ENCODE measurements at regions not wholly inside any gene's neighbourhood (a gene's known extent, or its start where the extent isn't known, plus 50 kb on each side); places are given as distances from the start of the nearest gene placed in this dataset.

DNA sequence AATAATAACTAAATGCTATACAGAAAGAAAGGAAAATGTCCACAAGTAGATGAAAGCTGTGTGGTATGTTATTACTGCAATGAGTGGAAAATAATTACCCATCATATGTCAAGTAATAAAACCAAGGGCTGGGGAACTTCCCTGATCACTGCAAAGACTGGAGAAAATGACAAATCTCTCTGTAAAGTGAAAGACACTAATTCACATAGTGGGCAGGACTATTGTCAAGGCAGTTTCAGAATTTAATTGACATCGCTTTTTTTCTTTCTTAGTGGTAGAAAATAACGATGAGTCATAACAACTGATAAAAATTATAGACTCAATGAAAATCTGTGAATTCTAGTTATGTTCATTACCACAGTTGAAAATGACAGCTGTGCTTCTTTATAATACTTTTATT is 153.7 kb upstream of the ST6GALNAC5 start:
- 72 to 79% methylated on average over 2 of the region's 2 CpGs for WGBS, 2 donors
- DNase-seq (ENCODE audit: low spot score in 2 of 2) = no peak

DNA sequence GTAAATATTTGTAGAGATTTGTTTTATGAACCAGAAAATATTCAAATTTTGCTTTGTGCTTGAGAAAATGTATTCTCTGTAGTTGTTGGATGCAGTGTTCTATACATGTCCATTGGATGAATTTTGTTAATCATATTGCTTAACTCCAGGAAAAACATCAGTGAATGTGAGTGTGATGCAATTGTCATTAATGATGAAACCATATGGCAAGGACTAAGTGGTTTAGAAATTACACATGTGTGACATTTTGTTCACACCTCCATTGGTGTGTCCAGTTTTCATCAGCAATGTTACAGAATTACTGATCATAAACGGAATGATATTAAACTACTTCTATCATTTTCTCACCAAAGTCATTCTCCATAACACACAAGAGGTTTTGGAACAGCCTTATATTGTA is 151.8 kb upstream of the ST6GALNAC5 start:
- WGBS, 2 donors = 65 to 80% methylated on average over 1 of the region's 1 CpG

More for the DNA sequence above, 153.7 kb upstream of the ST6GALNAC5 start:
- TF ChIP-seq, protein P1, sequence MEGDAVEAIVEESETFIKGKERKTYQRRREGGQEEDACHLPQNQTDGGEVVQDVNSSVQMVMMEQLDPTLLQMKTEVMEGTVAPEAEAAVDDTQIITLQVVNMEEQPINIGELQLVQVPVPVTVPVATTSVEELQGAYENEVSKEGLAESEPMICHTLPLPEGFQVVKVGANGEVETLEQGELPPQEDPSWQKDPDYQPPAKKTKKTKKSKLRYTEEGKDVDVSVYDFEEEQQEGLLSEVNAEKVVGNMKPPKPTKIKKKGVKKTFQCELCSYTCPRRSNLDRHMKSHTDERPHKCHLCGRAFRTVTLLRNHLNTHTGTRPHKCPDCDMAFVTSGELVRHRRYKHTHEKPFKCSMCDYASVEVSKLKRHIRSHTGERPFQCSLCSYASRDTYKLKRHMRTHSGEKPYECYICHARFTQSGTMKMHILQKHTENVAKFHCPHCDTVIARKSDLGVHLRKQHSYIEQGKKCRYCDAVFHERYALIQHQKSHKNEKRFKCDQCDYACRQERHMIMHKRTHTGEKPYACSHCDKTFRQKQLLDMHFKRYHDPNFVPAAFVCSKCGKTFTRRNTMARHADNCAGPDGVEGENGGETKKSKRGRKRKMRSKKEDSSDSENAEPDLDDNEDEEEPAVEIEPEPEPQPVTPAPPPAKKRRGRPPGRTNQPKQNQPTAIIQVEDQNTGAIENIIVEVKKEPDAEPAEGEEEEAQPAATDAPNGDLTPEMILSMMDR (IDR thresholded peaks at IDR 0.05) = no peak
- TF ChIP-seq POLR2A (IDR thresholded peaks at IDR 0.05) = no peak
- no peak overlapping the region for H3K4me3 ChIP-seq (ENCODE audit: low read depth, poor library complexity, severe bottlenecking)
- intact Hi-C loops (cut with DNase I; ENCODE audit: low total_unique reads) = no loop called here

DNA sequence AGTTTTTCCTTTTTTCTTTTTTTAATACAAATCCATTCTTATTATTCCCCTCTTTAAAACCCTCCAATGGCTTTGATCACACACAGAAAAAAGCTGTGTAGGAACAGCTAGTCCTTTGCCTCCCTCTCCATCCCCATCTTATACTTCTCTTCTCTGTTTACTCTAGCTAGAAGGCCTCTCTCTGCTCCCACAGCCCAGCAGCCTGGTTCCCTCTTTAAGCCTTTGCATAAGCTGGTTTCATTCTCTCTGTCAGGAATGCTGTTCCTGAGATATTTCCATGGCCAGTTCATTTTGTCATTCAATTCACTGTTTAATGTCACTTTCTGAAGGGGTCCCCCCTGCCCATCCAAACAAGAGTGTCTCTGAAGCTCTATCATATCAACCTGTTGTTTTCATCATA is 143.3 kb upstream of the ST6GALNAC5 start:
- DNase-seq (ENCODE audit: low spot score in 2 of 2) = no peak
- no peak overlapping the region for H3K4me3 ChIP-seq (ENCODE audit: low read depth, poor library complexity, severe bottlenecking)
- no peak for TF ChIP-seq POLR2A (IDR thresholded peaks at IDR 0.05)
- TF ChIP-seq, protein P1 (IDR thresholded peaks at IDR 0.05) = no peak
- intact Hi-C loops (cut with DNase I; ENCODE audit: low total_unique reads) = no loop called here

More for the DNA sequence above, 151.8 kb upstream of the ST6GALNAC5 start:
- TF ChIP-seq, protein P1 (IDR thresholded peaks at IDR 0.05) = no peak
- TF ChIP-seq POLR2A (IDR thresholded peaks at IDR 0.05) = no peak
- DNase-seq (ENCODE audit: low spot score in 2 of 2) = no peak
- intact Hi-C loops (cut with DNase I; ENCODE audit: low total_unique reads) = no loop called here
- H3K4me3 ChIP-seq (ENCODE audit: low read depth, poor library complexity, severe bottlenecking) = no peak overlapping the region

DNA sequence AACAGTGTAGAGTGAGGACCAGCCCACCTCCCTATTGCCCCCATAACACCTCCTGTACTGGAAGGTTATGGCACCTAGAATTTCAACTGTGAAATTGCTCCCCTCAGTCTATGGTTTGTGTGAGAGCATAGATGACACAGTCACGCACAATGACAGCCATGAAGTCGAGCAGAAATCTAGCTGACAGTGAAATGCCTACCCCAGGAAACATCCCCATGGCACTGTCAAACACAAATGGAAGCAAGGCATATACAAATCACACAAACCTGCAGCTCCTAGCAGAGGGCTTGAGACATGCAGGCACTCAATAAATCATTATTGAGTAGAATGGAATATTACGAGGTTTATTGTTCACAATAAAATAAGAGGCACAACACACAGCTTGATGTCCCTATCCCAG is 142.5 kb upstream of the ST6GALNAC5 start:
- DNase-seq (ENCODE audit: low spot score in 2 of 2) = no peak
- H3K4me3 ChIP-seq (ENCODE audit: low read depth, poor library complexity, severe bottlenecking) = no peak overlapping the region
- TF ChIP-seq, protein P1 (IDR thresholded peaks at IDR 0.05) = no peak
- TF ChIP-seq POLR2A (IDR thresholded peaks at IDR 0.05) = no peak
- intact Hi-C loops (cut with DNase I; ENCODE audit: low total_unique reads) = no loop called here
- WGBS, 2 donors = 84 to 93% methylated on average over 3 of the region's 3 CpGs

DNA sequence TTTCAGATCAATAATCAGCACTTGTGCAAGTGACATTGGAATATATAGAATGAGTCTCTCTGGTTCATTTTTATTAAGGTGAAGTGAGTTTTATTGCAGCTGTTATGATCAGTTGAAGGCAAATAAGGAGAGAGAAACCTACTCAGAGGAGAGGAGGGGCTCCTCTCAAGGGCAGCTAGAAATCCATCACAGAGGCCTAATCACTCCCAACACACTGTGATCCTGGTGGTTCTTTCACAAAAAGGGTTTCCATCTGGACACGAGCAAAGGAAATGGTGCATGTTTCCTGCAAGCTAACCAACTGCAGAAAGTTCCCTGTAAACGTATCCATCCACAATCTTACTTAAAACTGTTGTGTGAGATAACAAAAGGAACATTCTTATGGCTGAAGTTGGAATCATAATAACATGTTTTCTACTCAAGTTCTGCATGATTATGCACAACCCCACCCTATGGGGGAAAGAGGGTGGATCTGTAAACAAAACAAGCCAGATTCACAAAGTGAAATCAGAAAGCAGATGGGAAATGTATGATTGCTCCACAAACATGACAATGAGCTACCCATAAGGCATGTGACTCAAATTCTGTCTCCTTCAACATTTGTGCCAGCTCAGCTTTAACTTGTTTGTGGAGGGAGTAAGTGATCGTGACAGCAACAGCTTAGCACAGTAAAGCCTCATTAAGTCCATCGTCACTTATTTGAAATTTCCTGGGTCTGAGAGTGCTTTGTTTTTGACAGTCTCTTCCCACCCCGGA is 141.2 kb upstream of the ST6GALNAC5 start:
- WGBS, 2 donors = 49 to 64% methylated on average over 5 of the region's 5 CpGs
- intact Hi-C loops (cut with DNase I; ENCODE audit: low total_unique reads) = no loop called here
- TF ChIP-seq, protein P1 (IDR thresholded peaks at IDR 0.05) = no peak
- TF ChIP-seq POLR2A (IDR thresholded peaks at IDR 0.05) = no peak
- DNase-seq (ENCODE audit: low spot score in 2 of 2) = no peak
- H3K4me3 ChIP-seq (ENCODE audit: low read depth, poor library complexity, severe bottlenecking) = no peak overlapping the region

DNA sequence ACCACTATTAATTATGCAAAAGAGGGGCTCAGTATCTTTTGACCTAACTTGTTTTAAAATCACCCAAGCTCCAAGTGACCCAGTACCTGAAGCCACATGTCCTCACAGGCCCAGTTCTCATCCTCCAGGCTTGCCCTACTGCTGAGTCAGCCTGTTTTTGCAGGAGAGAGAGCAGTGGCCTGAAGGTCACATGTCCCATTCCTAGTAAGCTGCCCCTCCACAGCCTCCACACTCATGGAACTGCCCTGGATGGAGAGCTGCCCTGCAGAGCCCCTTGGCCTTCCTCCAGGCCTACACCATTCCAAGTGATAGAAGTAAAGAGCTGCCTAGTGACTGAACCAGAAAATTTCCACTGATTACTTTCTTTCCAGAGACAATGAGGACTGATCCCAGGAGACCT is 139.8 kb upstream of the ST6GALNAC5 start:
- TF ChIP-seq, protein P1 (IDR thresholded peaks at IDR 0.05) = no peak
- TF ChIP-seq POLR2A (IDR thresholded peaks at IDR 0.05) = no peak
- DNase-seq (ENCODE audit: low spot score in 2 of 2) = no peak
- intact Hi-C loops (cut with DNase I; ENCODE audit: low total_unique reads) = no loop called here
- H3K4me3 ChIP-seq (ENCODE audit: low read depth, poor library complexity, severe bottlenecking) = no peak overlapping the region
